ENCODE measurements at regions not wholly inside any gene's neighbourhood (a gene's known extent, or its start where the extent isn't known, plus 50 kb on each side); places are given as distances from the start of the nearest gene placed in this dataset.

GRCh38 chr14:103206836-103207387 lies 83.7 kb downstream of the TNFAIP2 start (continued):
- TF ChIP-seq POU6F1 (CRISPR knock-in tag; IDR thresholded peaks at IDR 0.05; ENCODE audit: borderline replicate concordance, low read depth), result no peak
- no peak for TF ChIP-seq ZFP30 (CRISPR knock-in tag; IDR thresholded peaks at IDR 0.05)
- no peak for TF ChIP-seq ZC3H10 (CRISPR knock-in tag; IDR thresholded peaks at IDR 0.05)
- TF ChIP-seq TSHZ2 (CRISPR knock-in tag; IDR thresholded peaks at IDR 0.05), result no peak
- TF ChIP-seq CSDC2 (CRISPR knock-in tag; IDR thresholded peaks at IDR 0.05), result no peak
- no peak for TF ChIP-seq TOX (CRISPR knock-in tag; IDR thresholded peaks at IDR 0.05; ENCODE audit: borderline replicate concordance)

DNA sequence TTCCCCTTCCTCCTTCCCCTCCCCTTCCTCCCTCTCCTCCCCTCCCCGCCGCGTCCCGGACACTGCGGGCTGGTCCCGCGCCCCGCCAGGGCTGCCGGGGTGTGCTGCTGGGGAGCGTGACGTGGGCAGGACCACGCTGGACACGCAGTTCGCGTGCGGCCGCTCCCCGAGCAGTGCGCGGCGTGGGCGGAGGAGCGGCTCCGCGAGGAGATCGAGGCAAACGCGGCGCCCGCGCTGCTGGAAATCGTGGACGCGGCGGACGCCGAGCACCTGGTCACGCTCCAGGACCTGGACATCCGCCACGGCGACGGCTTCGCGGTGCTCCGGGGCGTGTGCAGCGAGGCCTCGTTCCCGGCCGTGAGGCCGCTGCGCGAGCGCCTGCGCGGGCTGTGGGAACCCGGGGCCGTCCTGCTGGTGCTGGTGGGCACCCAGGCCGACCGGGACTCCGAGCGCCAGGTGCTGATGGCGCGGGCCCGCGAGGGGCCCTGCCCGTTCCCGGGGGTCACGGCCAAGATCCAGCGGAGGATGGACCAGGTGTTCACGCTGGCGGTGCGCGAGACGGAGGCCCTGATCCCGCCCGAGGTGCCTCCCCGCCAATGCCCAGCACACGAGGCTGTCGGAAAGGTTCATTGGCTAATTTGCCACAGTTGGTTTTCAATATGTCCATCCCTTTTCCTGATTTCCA lies 84.3 kb downstream of the TNFAIP2 start:
- peak; percentile 63 for ATAC-seq
- TF ChIP-seq ZFP30 (CRISPR knock-in tag; IDR thresholded peaks at IDR 0.05), result no peak
- TF ChIP-seq POU6F1 (CRISPR knock-in tag; IDR thresholded peaks at IDR 0.05; ENCODE audit: borderline replicate concordance, low read depth), result no peak
- TF ChIP-seq, protein P1, sequence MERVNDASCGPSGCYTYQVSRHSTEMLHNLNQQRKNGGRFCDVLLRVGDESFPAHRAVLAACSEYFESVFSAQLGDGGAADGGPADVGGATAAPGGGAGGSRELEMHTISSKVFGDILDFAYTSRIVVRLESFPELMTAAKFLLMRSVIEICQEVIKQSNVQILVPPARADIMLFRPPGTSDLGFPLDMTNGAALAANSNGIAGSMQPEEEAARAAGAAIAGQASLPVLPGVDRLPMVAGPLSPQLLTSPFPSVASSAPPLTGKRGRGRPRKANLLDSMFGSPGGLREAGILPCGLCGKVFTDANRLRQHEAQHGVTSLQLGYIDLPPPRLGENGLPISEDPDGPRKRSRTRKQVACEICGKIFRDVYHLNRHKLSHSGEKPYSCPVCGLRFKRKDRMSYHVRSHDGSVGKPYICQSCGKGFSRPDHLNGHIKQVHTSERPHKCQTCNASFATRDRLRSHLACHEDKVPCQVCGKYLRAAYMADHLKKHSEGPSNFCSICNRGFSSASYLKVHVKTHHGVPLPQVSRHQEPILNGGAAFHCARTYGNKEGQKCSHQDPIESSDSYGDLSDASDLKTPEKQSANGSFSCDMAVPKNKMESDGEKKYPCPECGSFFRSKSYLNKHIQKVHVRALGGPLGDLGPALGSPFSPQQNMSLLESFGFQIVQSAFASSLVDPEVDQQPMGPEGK (CRISPR knock-in tag; IDR thresholded peaks at IDR 0.05; ENCODE audit: borderline replicate concordance), result no peak
- TF ChIP-seq ZNF8 (CRISPR knock-in tag; IDR thresholded peaks at IDR 0.05), result no peak
- TF ChIP-seq ZNF565 (CRISPR knock-in tag; conservative IDR thresholded peaks at IDR 0.05; ENCODE audit: low read depth), result no peak
- TF ChIP-seq TOX (CRISPR knock-in tag; IDR thresholded peaks at IDR 0.05; ENCODE audit: borderline replicate concordance), result no peak
- TF ChIP-seq ISL1 (CRISPR knock-in tag; IDR thresholded peaks at IDR 0.05), result no peak

GRCh38 chr14:103209054-103209453 lies 85.8 kb downstream of the TNFAIP2 start:
- ATAC-seq, result peak; percentile 42; the same call in 1 of the 3 replicates
- TF ChIP-seq ZNF70 (CRISPR knock-in tag; IDR thresholded peaks at IDR 0.05) (no peak), TCF4 (CRISPR knock-in tag; IDR thresholded peaks at IDR 0.05; ENCODE audit: borderline replicate concordance) (no peak), CSRNP3 (CRISPR knock-in tag; IDR thresholded peaks at IDR 0.05) (no peak), ARNTL (CRISPR knock-in tag; IDR thresholded peaks at IDR 0.05; ENCODE audit: borderline replicate concordance, low read depth) (no peak), BACH2 (CRISPR knock-in tag; IDR thresholded peaks at IDR 0.05; ENCODE audit: borderline replicate concordance) (no peak), PPARA (CRISPR knock-in tag; IDR thresholded peaks at IDR 0.05; ENCODE audit: borderline replicate concordance) (no peak), ZNF565 (CRISPR knock-in tag; conservative IDR thresholded peaks at IDR 0.05; ENCODE audit: low read depth) (no peak), ZNF8 (CRISPR knock-in tag; IDR thresholded peaks at IDR 0.05) (no peak), ZFP30 (CRISPR knock-in tag; IDR thresholded peaks at IDR 0.05) (no peak), ZFP3 (CRISPR knock-in tag; IDR thresholded peaks at IDR 0.05) (no peak), GLIS3 (CRISPR knock-in tag; IDR thresholded peaks at IDR 0.05) (no peak), OSR1 (CRISPR knock-in tag; IDR thresholded peaks at IDR 0.05) (no peak), SNAI2 (CRISPR knock-in tag; IDR thresholded peaks at IDR 0.05) (no peak), ZC3H10 (CRISPR knock-in tag; IDR thresholded peaks at IDR 0.05) (no peak), CSDC2 (CRISPR knock-in tag; IDR thresholded peaks at IDR 0.05) (no peak), RARB (CRISPR knock-in tag; IDR thresholded peaks at IDR 0.05) (no peak), TSHZ2 (CRISPR knock-in tag; IDR thresholded peaks at IDR 0.05) (no peak)
- TF ChIP-seq, protein P1 (CRISPR knock-in tag; IDR thresholded peaks at IDR 0.05; ENCODE audit: borderline replicate concordance), result no peak
